ENCODE measurements at regions not wholly inside any gene's neighbourhood (a gene's known extent, or its start where the extent isn't known, plus 50 kb on each side); places are given as distances from the start of the nearest gene placed in this dataset.

GRCh38 chr5:23579566-23579965, 72.2 kb downstream of the PRDM9 start:
- no peak for DNase-seq

- DNase-seq: no peak
Measured at GRCh38 chr5:23583081-23583480, 75.7 kb downstream of the PRDM9 start.

GRCh38 chr5:23588841-23589326, 81.5 kb downstream of the PRDM9 start:
- no peak for DNase-seq

GRCh38 chr5:23591250-23591649, 83.8 kb downstream of the PRDM9 start:
- DNase-seq: no peak

- DNase-seq: no peak
Measured at GRCh38 chr5:23606927-23607326, 99.5 kb downstream of the PRDM9 start.

GRCh38 chr5:23612701-23613100, 105.3 kb downstream of the PRDM9 start:
- no peak for DNase-seq

- no peak for DNase-seq
Measured at GRCh38 chr5:23613566-23613965, 106.2 kb downstream of the PRDM9 start.

GRCh38 chr5:23614422-23614821, 107.0 kb downstream of the PRDM9 start:
- no peak for DNase-seq

- no peak for DNase-seq
Measured at GRCh38 chr5:23626961-23627360, 119.6 kb downstream of the PRDM9 start.

GRCh38 chr5:23627976-23628375, 120.6 kb downstream of the PRDM9 start:
- no peak for DNase-seq

GRCh38 chr5:23629396-23629795, 122.0 kb downstream of the PRDM9 start:
- DNase-seq: no peak

GRCh38 chr5:23631302-23632045, 124.1 kb downstream of the PRDM9 start:
- DNase-seq: no peak

- no peak for DNase-seq
Measured at GRCh38 chr5:23635938-23636337, 128.5 kb downstream of the PRDM9 start.

GRCh38 chr5:23639326-23639725, 131.9 kb downstream of the PRDM9 start:
- no peak for DNase-seq

GRCh38 chr5:23648656-23649055, 141.2 kb downstream of the PRDM9 start:
- DNase-seq: no peak

GRCh38 chr5:23649594-23649993, 142.2 kb downstream of the PRDM9 start:
- DNase-seq: no peak

- no peak for DNase-seq
Measured at GRCh38 chr5:23655674-23656073, 148.3 kb downstream of the PRDM9 start.

GRCh38 chr5:23675456-23675855, 168.0 kb downstream of the PRDM9 start:
- no peak for DNase-seq

GRCh38 chr5:23677996-23678395, 170.6 kb downstream of the PRDM9 start:
- no peak for DNase-seq

GRCh38 chr5:23684103-23684502, 176.7 kb downstream of the PRDM9 start:
- DNase-seq: no peak

- DNase-seq: peak; percentile 2
Measured at GRCh38 chr5:23703940-23704855, 196.8 kb downstream of the PRDM9 start.

GRCh38 chr5:23717486-23717885, 210.1 kb downstream of the PRDM9 start:
- no peak for DNase-seq

- DNase-seq: no peak
Measured at GRCh38 chr5:23718564-23718963, 211.2 kb downstream of the PRDM9 start.

GRCh38 chr5:23721336-23721735, 213.9 kb downstream of the PRDM9 start:
- no peak for DNase-seq
